Epithelial cell of prostate (primary cell): ENCODE measurements at regions not wholly inside any gene's neighbourhood (a gene's known extent, or its start where the extent isn't known, plus 50 kb on each side); places are given as distances from the start of the nearest gene placed in this dataset.
"Not testable (repeated sequence)": the region's sequence is repeated elsewhere in the genome, so short reads cannot be mapped to it uniquely, and the experiment has no call there.

Experiments
- DNase-seq: peaks from one replicate; pipeline ENCODE4 v3.0.0-alpha.2; 2011; ENCODE audit warnings: low read depth, low spot score
- H3K27ac ChIP-seq: fragments of 450-650 bp; 2 replicates; pipeline ENCODE4 v1.5.1; 2017; ENCODE audit warnings: mild to moderate bottlenecking

GRCh38 chr4:104649631-104650030 is 154.9 kb upstream of the CXXC4 start:
- no peak for DNase-seq
- H3K27ac ChIP-seq, result no peak overlapping the region

GRCh38 chr4:104662269-104662668 is 167.6 kb upstream of the CXXC4 start:
- DNase-seq, result not testable (repeated sequence)

GRCh38 chr4:104677116-104677515 is 182.4 kb upstream of the CXXC4 start:
- DNase-seq, result no peak
- H3K27ac ChIP-seq, result no peak overlapping the region

More at GRCh38 chr4:104662269-104662668, 167.6 kb upstream of the CXXC4 start:
- not testable (repeated sequence) for H3K27ac ChIP-seq

DNA sequence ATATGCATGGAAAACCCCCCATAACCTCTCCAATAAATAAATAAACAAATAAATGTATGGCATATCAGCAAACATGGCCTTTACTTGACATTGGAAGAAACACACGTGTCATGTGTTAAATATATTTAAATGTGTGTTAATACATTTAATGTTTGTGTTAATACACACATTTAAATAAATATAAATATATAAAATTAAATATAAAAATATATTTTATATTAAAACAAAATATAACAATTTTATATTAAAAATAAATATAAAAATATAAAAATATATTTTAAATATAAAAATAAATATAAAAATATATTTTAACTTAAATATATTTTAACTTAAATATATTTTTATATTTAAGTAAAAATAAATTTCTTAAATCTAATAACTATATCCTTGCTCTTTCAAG is 187.6 kb upstream of the CXXC4 start:
- no peak for DNase-seq
- H3K27ac ChIP-seq, result no peak overlapping the region

- no peak overlapping the region for H3K27ac ChIP-seq
- DNase-seq, result no peak
Measured at GRCh38 chr4:104693601-104694201, 199.0 kb upstream of the CXXC4 start.

DNA sequence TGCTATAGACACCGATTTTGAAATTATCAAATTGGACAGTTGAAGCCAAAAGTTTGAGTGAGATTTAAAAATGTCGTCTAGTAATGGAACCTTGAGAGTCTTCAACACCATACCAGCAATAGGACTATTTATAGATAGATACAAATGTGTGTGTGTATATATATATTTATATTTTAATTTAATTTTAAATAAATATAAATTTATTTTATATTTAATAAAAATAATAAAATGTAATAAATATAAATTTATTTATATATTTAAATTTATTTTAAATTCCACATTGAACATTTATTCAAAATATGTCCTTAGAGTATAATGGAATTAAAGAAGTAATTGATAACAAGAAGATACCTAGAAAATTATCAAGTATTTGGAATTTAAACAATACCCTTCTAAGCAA is 221.9 kb upstream of the CXXC4 start:
- no peak for DNase-seq
- no peak overlapping the region for H3K27ac ChIP-seq

DNA sequence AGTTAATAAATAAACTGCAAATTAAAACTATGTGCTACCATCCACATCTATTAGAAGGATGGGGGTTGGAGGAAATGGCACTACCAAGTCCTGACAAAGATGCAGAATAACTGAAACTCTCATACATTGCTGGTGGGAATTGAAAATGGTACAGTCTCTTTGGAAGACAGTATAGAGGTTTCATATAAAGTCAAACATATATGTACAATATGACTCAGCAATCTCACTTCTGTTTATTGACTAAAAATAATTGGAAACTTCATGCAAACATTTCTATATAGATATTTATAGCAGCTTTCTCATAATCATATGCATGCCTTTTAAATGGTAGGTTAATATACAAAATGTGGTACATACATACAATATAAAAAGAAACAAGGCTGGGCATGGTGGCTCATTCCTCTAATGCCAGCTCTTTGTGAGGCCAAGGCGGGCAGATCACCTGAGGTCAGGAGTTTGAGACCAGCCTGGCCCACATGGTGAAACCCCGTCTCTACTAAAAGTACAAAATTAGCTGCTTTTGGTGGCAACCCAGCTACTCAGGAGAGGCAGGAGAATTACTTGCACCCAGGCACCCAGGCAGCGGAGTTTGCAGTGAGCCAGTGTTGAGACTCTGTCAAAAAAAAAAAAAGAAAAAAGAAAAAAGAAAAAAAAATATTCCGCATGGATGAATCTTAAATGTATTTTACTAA is 225.0 kb upstream of the CXXC4 start:
- no peak overlapping the region for H3K27ac ChIP-seq

DNA sequence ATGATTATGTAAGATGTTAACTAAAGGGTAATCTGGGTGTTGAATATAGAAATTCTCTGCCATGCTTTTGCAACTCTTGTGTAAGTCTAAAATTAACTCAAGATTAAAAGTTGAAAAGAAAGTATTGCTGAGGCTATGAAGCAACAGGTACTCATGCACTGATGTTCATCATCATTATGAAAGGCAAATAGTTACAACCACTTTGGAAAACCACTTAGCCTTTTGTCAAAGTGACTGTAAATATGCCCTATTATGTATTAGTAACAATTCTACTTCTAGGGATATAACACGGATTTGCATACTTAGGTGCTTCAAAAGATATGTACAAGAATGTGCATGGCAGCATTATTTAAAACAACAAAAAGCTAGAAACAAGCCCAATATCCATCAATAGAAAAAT is 227.8 kb upstream of the CXXC4 start:
- H3K27ac ChIP-seq, result no peak overlapping the region
- DNase-seq, result no peak

More for the DNA sequence above, 225.0 kb upstream of the CXXC4 start:
- DNase-seq, result no peak

DNA sequence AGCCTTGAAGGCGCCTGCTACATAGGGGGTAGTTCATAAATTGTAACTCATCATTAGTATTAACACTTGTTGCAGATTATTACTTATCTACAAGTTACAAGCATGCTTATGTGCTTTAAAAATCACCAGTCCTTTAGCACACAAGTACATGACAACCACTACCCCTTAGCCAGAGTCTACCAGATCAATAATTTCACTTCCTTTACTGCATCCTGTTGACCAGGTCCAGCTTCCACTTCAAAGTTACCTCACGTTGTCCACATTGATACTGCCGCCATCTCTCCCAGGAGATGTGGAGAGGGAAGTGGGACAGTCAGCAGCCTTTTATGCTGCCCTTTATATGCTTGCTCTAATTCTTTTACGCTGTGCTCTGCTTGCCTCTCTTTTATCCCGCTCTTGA is 231.3 kb upstream of the CXXC4 start:
- DNase-seq, result no peak
- H3K27ac ChIP-seq, result no peak overlapping the region

- H3K27ac ChIP-seq, result peak overlapping the region; percentile 54
- DNase-seq, result no peak
Measured at GRCh38 chr4:104727643-104728042, 232.9 kb upstream of the CXXC4 start.

GRCh38 chr4:104728380-104729122 is 233.9 kb upstream of the CXXC4 start:
- DNase-seq, result peak; percentile 87
- H3K27ac ChIP-seq, result peak overlapping the region; percentile 54

GRCh38 chr4:104732766-104733165 is 238.1 kb upstream of the CXXC4 start:
- DNase-seq, result no peak

GRCh38 chr4:104735174-104735573 is 240.5 kb upstream of the CXXC4 start:
- H3K27ac ChIP-seq, result no peak overlapping the region
- DNase-seq, result no peak

More at GRCh38 chr4:104732766-104733165, 238.1 kb upstream of the CXXC4 start:
- no peak overlapping the region for H3K27ac ChIP-seq

DNA sequence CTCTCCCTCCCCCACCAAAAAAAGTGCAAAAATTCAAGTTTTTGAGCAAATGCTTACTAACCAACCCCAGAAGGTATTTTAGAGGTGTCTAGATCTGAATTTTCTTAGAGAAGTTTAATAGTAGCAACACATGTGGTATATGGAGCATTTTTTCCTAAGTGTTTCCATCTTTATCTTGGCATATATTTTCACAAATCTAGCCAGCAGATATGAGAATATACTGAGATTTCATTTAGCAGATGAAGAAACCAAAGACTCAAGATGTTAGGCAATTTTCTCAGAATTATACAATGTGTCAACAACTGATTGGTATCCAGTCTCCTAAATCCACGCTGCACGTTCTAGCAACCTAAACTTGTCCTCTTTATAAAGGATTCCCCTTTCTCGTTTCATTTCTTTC is 245.5 kb upstream of the CXXC4 start:
- H3K27ac ChIP-seq, result no peak overlapping the region
- DNase-seq, result no peak

GRCh38 chr4:104743215-104743653 is 248.5 kb upstream of the CXXC4 start:
- no peak overlapping the region for H3K27ac ChIP-seq
- DNase-seq, result no peak

DNA sequence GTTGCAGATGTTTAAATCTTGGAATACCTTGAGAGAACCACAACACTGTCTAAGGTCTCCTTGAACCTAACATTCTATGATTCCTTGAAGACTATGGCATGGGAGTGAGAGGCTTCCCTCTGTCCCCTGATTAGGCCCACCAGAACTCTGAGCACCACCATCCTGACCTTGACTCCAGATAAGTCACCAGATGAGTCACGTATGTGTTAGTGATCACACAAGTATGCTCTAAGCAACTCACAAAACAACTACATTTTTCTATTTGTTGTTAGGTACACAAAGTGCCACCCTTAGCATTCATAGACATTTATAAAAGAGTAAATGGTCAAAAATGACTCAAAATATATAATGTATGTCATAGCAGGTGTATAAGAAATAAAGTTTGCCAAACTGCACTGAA is 252.9 kb upstream of the CXXC4 start:
- H3K27ac ChIP-seq, result no peak overlapping the region
- no peak for DNase-seq

GRCh38 chr4:104749062-104749461 is 254.4 kb upstream of the CXXC4 start:
- H3K27ac ChIP-seq, result no peak overlapping the region

GRCh38 chr4:104750008-104750407 is 255.3 kb upstream of the CXXC4 start:
- DNase-seq, result no peak
- no peak overlapping the region for H3K27ac ChIP-seq

More at GRCh38 chr4:104749062-104749461, 254.4 kb upstream of the CXXC4 start:
- DNase-seq, result no peak

GRCh38 chr4:104751468-104751867 is 256.8 kb upstream of the CXXC4 start:
- DNase-seq, result no peak
- H3K27ac ChIP-seq, result no peak overlapping the region

- no peak overlapping the region for H3K27ac ChIP-seq
- DNase-seq, result no peak
Measured at GRCh38 chr4:104752337-104752736, 257.6 kb upstream of the CXXC4 start.

DNA sequence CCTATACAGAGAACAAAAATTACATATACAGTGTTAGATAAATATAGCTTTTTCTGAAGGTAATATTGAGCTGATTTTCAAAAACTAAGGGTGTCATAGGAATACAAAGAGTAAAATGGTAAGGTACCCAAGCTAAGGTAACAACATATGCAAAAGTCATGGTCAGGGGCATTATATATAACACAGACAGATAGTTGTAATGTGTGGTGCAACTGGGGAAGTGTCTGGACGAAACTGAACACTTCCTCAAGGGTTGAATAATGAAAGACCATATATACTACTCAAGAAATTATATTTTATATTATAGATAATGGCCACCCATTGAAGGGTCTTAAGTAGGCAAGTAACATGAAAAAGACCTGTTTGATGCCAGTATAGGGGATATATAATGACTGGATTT is 262.1 kb upstream of the CXXC4 start:
- no peak overlapping the region for H3K27ac ChIP-seq
- DNase-seq, result no peak
